GM21423 (cell line): ENCODE measurements at regions not wholly inside any gene's neighbourhood (a gene's known extent, or its start where the extent isn't known, plus 50 kb on each side); places are given as distances from the start of the nearest gene placed in this dataset.

ENCODE experiments used
- ATAC-seq: cut with Tn5 transposase; IDR thresholded peaks from one replicate; pipeline ENCODE4 v1.9.1; 2021; ENCODE audit warnings: mild to moderate bottlenecking, moderate library complexity; ENCODE audit not compliant: unreplicated experiment

- no peak for ATAC-seq
These were observed 75.2 kb upstream of the CIBAR2 start for GRCh38 chr16:85187447-85187846.

- no peak for ATAC-seq
These were observed 75.6 kb upstream of the CIBAR2 start for GRCh38 chr16:85187886-85188285.

- ATAC-seq = no peak
These were observed 76.8 kb upstream of the CIBAR2 start for GRCh38 chr16:85188822-85189672.

- ATAC-seq = no peak
These were observed 78.3 kb upstream of the CIBAR2 start for GRCh38 chr16:85190572-85190971.

GRCh38 chr16:85191341-85191965, 79.2 kb upstream of the CIBAR2 start:
- ATAC-seq = no peak

GRCh38 chr16:85192238-85193114, 80.2 kb upstream of the CIBAR2 start:
- ATAC-seq = no peak

- ATAC-seq = no peak
These were observed 80.8 kb upstream of the CIBAR2 start for GRCh38 chr16:85193115-85193493.

- ATAC-seq = no peak
These were observed 81.6 kb upstream of the CIBAR2 start for GRCh38 chr16:85193876-85194275.

- ATAC-seq = no peak
These were observed 82.3 kb upstream of the CIBAR2 start for GRCh38 chr16:85194307-85195270.

- no peak for ATAC-seq
These were observed 83.0 kb upstream of the CIBAR2 start for GRCh38 chr16:85195271-85195647.

- no peak for ATAC-seq
These were observed 83.9 kb upstream of the CIBAR2 start for GRCh38 chr16:85195900-85196772.

GRCh38 chr16:85196976-85197375, 84.7 kb upstream of the CIBAR2 start:
- no peak for ATAC-seq

- ATAC-seq = no peak
These were observed 85.6 kb upstream of the CIBAR2 start for GRCh38 chr16:85197611-85198566.

- no peak for ATAC-seq
These were observed 86.9 kb upstream of the CIBAR2 start for GRCh38 chr16:85199069-85199725.

- ATAC-seq = no peak
These were observed 87.6 kb upstream of the CIBAR2 start for GRCh38 chr16:85199880-85200279.

- no peak for ATAC-seq
These were observed 88.4 kb upstream of the CIBAR2 start for GRCh38 chr16:85200471-85201278.

- ATAC-seq = no peak
These were observed 89.3 kb upstream of the CIBAR2 start for GRCh38 chr16:85201574-85201973.
